ENCODE measurements at regions not wholly inside any gene's neighbourhood (a gene's known extent, or its start where the extent isn't known, plus 50 kb on each side); places are given as distances from the start of the nearest gene placed in this dataset.

DNA sequence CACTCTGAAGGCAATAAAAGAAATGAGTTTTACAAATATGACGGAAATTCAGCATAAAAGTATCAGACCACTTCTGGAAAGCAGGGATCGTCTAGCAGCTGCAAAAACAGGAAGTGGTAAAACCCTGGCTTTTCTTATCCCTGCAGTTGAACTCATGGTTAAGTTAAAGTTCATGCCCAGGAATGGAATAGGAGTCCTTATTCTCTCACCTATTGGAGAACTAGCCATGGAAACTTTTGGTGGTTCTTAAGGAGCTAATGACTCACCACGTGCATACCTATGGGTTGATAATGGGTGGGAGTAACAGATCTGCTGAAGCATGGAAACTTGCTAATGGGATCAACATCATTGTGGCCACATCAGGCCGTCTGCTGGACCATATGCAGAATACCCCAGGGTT is 93.5 kb upstream of the RGMB start:
- H3K4me3 ChIP-seq (ENCODE audit: extremely low read depth in 1 of 4, insufficient read depth in 2 of 4, low read depth in 3 of 4, low read length in 4 of 4) = no peak overlapping the region
- ChIA-PET CTCF (ENCODE audit: partially characterized antibody) (interaction anchor here (0.5 to 1.3 kb wide), 3 partner anchors 20 to 89 kb away, joined by 3 to 6 read pairs (median 4); no protein-coding TSS in a partner anchor), POLR2A (ENCODE audit: partially characterized antibody) (interaction anchor here (0.7 kb wide), 1 partner anchor 221 kb away, joined by 3 read pairs; no protein-coding TSS in a partner anchor)
- H3K4me2 ChIP-seq (ENCODE audit: insufficient read depth in 1 of 2, low read depth in 2 of 2, low read length in 2 of 2) = no peak overlapping the region
- FAIRE-seq (no peak), DNase-seq (ENCODE audit: low read depth in 1 of 2, low spot score in 2 of 2) (no peak)
- no peak overlapping the region for H4K8ac ChIP-seq (ENCODE audit: extremely low read depth, insufficient read depth, low read length)
- H4K20me1 ChIP-seq (replicated peaks in 1 of 2; ENCODE audit: control insufficient read depth in 1 of 2, insufficient read depth in 2 of 2, low read length in 2 of 2) = no peaks in the 10 kb centered on the region
- H3K27ac ChIP-seq (ENCODE audit: low read depth, low read length) = no peak overlapping the region
- no peak overlapping the region for H3K18ac ChIP-seq (ENCODE audit: extremely low read depth, low read length)
- H4K5ac ChIP-seq (ENCODE audit: insufficient read length, low read depth, low read length) = no peak overlapping the region
- no peak overlapping the region for H4K91ac ChIP-seq (replicated peaks; ENCODE audit: insufficient read length, low read length)
- H2BK5ac ChIP-seq (ENCODE audit: low read depth, low read length) = no peak overlapping the region
- no peak overlapping the region for H3K9ac ChIP-seq (replicated peaks in 1 of 4; ENCODE audit: extremely low read depth in 1 of 4, low read depth in 3 of 4, low read length in 3 of 4)
- H3K36me3 ChIP-seq (ENCODE audit: control insufficient read depth in 2 of 4, insufficient read depth in 4 of 4, low read length in 3 of 4) = no peaks in the 10 kb centered on the region
- no peaks in the 10 kb centered on the region for H3K9me3 ChIP-seq (ENCODE audit: insufficient read depth in 2 of 2, low read depth in 1 of 2, low read length in 1 of 2)
- no peaks in the 10 kb centered on the region for H3K79me1 ChIP-seq (ENCODE audit: low read depth, low read length)
- H3K79me2 ChIP-seq (ENCODE audit: control insufficient read depth in 1 of 2, insufficient read depth in 2 of 2, low read length in 2 of 2) = no peaks in the 10 kb centered on the region
- H2BK15ac ChIP-seq (ENCODE audit: low read length) = no peak overlapping the region
- H3K4me1 ChIP-seq (replicated peaks in 1 of 4; ENCODE audit: control insufficient read depth in 3 of 4, insufficient read depth in 4 of 4, low read length in 3 of 4) = no peaks in the 10 kb centered on the region
- no peak overlapping the region for H3K56ac ChIP-seq (replicated peaks; ENCODE audit: insufficient read length, low read depth, low read length)
- WGBS, 2 experiments (ENCODE audit: extremely low coverage in 1 of 2, insufficient coverage in 1 of 2, insufficient read length in 1 of 2, insufficient replicate concordance in 2 of 2, low coverage in 1 of 2, low lambda C conversion rate in 2 of 2, missing lambda C conversion rate in 1 of 2) = 94% methylated on average over 4 of the region's 4 CpGs; no CpG with 5 or more reads in 1 of the 2 experiments
- no peak overlapping the region for H2BK20ac ChIP-seq (ENCODE audit: low read length)
- no peak overlapping the region for H2AFZ ChIP-seq (ENCODE audit: low read length)
- H3K14ac ChIP-seq (ENCODE audit: insufficient read length) = no peak overlapping the region
- no peaks in the 10 kb centered on the region for H3K27me3 ChIP-seq (replicated peaks in 1 of 4; ENCODE audit: control insufficient read depth in 3 of 4, extremely low read depth in 1 of 4, insufficient read depth in 3 of 4, low read length in 3 of 4)
- no peaks in the 10 kb centered on the region for H3K23me2 ChIP-seq (ENCODE audit: low read depth, low read length)
- H3K4ac ChIP-seq (replicated peaks; ENCODE audit: insufficient read length, low read depth, low read length) = no peak overlapping the region
- no peak overlapping the region for H3K23ac ChIP-seq (ENCODE audit: insufficient read length)
- H2AK5ac ChIP-seq (ENCODE audit: low read depth, low read length) = no peak overlapping the region
- no peak overlapping the region for H2BK12ac ChIP-seq (ENCODE audit: low read depth, low read length)
- no peak overlapping the region for H2BK120ac ChIP-seq (replicated peaks; ENCODE audit: low read depth, low read length)
- TF ChIP-seq BRCA1 (IDR thresholded peaks at IDR 0.05; ENCODE audit: low read depth, low read length) (no peak), E2F6 (IDR thresholded peaks at IDR 0.05) (no peak), TCF12 (IDR thresholded peaks at IDR 0.05; ENCODE audit: low read depth, low read length) (no peak), CTBP2 (IDR thresholded peaks at IDR 0.05; ENCODE audit: borderline replicate concordance, insufficient read depth, insufficient read length, low read length) (no peak), TAF7 (optimal IDR thresholded peaks at IDR 0.05; ENCODE audit: borderline replicate concordance, low read depth, low read length) (no peak), SAP30 (IDR thresholded peaks at IDR 0.05; ENCODE audit: insufficient read depth, insufficient replicate concordance, low read length) (no peak), TEAD4 (IDR thresholded peaks at IDR 0.05; ENCODE audit: low read depth, low read length) (no peak), CREB1 (IDR thresholded peaks at IDR 0.05) (no peak), ATF3 (IDR thresholded peaks at IDR 0.05; ENCODE audit: insufficient read depth, low read depth, low read length) (no peak), MAFK (IDR thresholded peaks at IDR 0.05; ENCODE audit: low read depth, low read length) (no peak)
- TF ChIP-seq, protein P1, sequence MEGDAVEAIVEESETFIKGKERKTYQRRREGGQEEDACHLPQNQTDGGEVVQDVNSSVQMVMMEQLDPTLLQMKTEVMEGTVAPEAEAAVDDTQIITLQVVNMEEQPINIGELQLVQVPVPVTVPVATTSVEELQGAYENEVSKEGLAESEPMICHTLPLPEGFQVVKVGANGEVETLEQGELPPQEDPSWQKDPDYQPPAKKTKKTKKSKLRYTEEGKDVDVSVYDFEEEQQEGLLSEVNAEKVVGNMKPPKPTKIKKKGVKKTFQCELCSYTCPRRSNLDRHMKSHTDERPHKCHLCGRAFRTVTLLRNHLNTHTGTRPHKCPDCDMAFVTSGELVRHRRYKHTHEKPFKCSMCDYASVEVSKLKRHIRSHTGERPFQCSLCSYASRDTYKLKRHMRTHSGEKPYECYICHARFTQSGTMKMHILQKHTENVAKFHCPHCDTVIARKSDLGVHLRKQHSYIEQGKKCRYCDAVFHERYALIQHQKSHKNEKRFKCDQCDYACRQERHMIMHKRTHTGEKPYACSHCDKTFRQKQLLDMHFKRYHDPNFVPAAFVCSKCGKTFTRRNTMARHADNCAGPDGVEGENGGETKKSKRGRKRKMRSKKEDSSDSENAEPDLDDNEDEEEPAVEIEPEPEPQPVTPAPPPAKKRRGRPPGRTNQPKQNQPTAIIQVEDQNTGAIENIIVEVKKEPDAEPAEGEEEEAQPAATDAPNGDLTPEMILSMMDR (IDR thresholded peaks at IDR 0.05; ENCODE audit: control extremely low read depth in 1 of 3, insufficient read depth in 1 of 3, low read depth in 1 of 3, low read length in 3 of 3) = no peak

All from H1 (cell line).